ENCODE measurements at regions not wholly inside any gene's neighbourhood (a gene's known extent, or its start where the extent isn't known, plus 50 kb on each side); places are given as distances from the start of the nearest gene placed in this dataset.

DNA sequence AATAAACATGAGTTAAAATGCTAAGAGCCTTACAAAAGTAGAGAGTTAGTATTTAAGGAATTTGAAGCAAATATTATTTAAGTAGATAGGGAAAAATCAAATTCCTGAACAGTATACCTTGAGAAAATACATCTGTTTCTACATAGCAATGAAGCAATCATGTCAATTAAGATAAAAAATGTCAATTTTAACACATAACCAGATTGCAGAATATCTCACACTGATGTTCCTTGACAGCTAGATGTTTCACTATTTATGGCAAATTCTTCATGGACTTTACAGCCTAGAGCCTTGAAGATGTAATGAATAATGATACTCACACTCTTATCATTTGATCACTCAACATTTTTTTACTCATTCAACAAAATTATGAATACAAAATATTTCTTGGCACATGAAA, 708.2 kb upstream of the PTPRD start:
- no peak overlapping the region for H3K27ac Mint-ChIP-seq
- no peaks in the 10 kb centered on the region for H3K36me3 Mint-ChIP-seq (ENCODE audit: low read depth)
- no peak overlapping the region for H3K4me3 Mint-ChIP-seq
- intact Hi-C loops (cut with micrococcal nuclease), result no loop called here
- H3K4me1 Mint-ChIP-seq (ENCODE audit: low read depth), result no peaks in the 10 kb centered on the region
- ChIA-PET CTCF (no interaction called here), POLR2A (no interaction called here)
- TF ChIP-seq, protein P1, sequence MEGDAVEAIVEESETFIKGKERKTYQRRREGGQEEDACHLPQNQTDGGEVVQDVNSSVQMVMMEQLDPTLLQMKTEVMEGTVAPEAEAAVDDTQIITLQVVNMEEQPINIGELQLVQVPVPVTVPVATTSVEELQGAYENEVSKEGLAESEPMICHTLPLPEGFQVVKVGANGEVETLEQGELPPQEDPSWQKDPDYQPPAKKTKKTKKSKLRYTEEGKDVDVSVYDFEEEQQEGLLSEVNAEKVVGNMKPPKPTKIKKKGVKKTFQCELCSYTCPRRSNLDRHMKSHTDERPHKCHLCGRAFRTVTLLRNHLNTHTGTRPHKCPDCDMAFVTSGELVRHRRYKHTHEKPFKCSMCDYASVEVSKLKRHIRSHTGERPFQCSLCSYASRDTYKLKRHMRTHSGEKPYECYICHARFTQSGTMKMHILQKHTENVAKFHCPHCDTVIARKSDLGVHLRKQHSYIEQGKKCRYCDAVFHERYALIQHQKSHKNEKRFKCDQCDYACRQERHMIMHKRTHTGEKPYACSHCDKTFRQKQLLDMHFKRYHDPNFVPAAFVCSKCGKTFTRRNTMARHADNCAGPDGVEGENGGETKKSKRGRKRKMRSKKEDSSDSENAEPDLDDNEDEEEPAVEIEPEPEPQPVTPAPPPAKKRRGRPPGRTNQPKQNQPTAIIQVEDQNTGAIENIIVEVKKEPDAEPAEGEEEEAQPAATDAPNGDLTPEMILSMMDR (IDR thresholded peaks at IDR 0.05), result no peak
- ATAC-seq (no peak), DNase-seq (no peak)
- H3K9me3 Mint-ChIP-seq, result peaks cover 7% of the 10 kb centered on the region
- no peaks in the 10 kb centered on the region for H3K27me3 Mint-ChIP-seq

DNA sequence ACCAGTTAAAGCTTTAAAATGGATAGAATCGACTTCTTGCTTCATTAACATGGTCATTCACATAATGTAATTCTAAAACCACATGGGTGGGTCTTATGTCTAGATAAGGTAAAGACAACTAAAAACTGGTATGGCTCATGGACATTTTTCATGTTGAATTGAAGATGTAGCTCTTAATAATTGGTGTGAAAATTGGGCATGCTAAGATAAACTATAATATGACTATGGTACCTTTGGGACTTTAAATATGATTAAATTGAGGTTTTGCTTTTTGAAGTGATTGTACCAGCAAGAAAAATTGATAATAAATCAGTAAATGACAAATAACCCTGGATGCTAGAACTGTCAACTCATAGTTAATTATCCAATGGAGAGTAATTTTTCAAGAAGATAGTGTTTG, 710.7 kb upstream of the PTPRD start:
- ChIA-PET POLR2A (no interaction called here), CTCF (interaction anchor here (0.6 kb wide), 1 partner anchor 156 kb away, joined by 3 read pairs; no protein-coding TSS in a partner anchor)
- Mint-ChIP-seq H3K36me3 (ENCODE audit: low read depth) (no peaks in the 10 kb centered on the region), H3K4me3 (no peak overlapping the region), H3K9me3 (peaks cover 6% of the 10 kb centered on the region), H3K4me1 (ENCODE audit: low read depth) (no peaks in the 10 kb centered on the region), H3K27me3 (no peaks in the 10 kb centered on the region), H3K27ac (no peak overlapping the region)
- intact Hi-C loops (cut with micrococcal nuclease), result no loop called here
- DNase-seq (no peak), ATAC-seq (no peak)
- TF ChIP-seq, protein P1 (IDR thresholded peaks at IDR 0.05), result no peak

DNA sequence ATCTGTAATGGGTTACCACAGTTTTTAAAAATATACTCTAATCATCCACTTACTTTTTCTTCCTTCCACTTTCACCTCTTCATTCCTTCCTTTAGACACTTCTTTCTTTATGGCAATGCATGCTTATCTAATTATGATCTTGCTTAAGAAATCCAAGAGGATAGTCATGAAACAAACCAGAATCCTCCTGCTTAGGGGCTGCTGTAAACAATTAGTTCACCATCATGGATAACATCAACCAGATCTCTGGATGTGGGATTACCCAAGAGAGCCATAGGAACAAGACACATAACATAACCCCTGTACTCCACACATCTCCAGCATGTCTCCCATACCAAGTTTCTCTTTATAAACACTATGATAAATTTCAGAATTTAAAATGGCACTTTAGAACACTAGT, 713.4 kb upstream of the PTPRD start:
- TF ChIP-seq, protein P1 (IDR thresholded peaks at IDR 0.05), result no peak
- ChIA-PET POLR2A (no interaction called here), CTCF (no interaction called here)
- H3K4me3 Mint-ChIP-seq, result no peak overlapping the region
- DNase-seq (no peak), ATAC-seq (no peak)
- peaks cover 5% of the 10 kb centered on the region for H3K9me3 Mint-ChIP-seq
- intact Hi-C loops (cut with micrococcal nuclease), result no loop called here
- no peaks in the 10 kb centered on the region for H3K36me3 Mint-ChIP-seq (ENCODE audit: low read depth)
- H3K27me3 Mint-ChIP-seq, result no peaks in the 10 kb centered on the region
- H3K4me1 Mint-ChIP-seq (ENCODE audit: low read depth), result no peaks in the 10 kb centered on the region
- no peak overlapping the region for H3K27ac Mint-ChIP-seq

DNA sequence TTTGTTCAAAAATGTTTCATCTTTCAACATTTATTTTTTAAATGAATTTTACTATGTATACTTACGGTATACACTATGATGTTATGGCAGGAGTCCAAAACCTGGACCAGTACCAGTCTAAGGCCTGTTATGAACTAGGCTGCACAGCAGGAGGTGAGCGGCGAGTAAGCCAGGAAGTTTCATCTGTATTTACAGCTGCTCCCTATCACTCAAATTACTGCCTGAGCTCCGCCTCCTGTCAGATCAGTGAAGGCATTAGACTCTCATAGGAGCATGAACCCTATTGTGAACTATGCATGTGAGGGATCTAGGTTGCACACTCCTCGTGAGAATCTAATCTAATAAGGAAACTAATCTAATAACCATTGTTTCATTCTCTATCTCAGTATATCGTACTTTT, 715.5 kb upstream of the PTPRD start:
- TF ChIP-seq, protein P1 (IDR thresholded peaks at IDR 0.05), result no peak
- no peak for DNase-seq
- H3K4me1 Mint-ChIP-seq (ENCODE audit: low read depth), result no peaks in the 10 kb centered on the region
- POLR2A ChIA-PET, result no interaction called here
- no peak overlapping the region for H3K27ac Mint-ChIP-seq
- ATAC-seq, result no peak
- H3K4me3 Mint-ChIP-seq, result no peak overlapping the region
- H3K27me3 Mint-ChIP-seq, result no peaks in the 10 kb centered on the region
- intact Hi-C loops (cut with micrococcal nuclease), result no loop called here
- H3K36me3 Mint-ChIP-seq (ENCODE audit: low read depth), result no peaks in the 10 kb centered on the region
- H3K9me3 Mint-ChIP-seq, result peaks cover 4% of the 10 kb centered on the region
- CTCF ChIA-PET, result no interaction called here

DNA sequence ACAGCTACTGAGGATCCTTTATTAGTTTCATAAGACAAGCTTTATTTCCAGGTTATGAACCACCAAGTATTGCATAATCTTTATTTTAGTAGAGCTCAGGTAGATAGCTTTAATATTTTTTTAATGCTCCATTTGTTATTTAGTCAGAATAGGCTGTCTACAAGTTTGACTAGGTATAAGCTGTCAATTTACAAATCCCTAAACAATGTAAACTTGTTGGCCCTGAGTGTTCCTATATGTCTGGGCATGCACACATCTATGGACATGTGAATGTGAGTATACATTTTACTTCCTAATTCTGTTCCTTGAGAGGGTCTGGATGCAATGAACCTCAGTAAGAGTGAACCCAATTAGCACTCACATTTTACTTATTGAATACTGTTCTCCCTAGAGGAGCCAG, 722.2 kb upstream of the PTPRD start:
- ATAC-seq (no peak), DNase-seq (no peak)
- CTCF ChIA-PET, result no interaction called here
- POLR2A ChIA-PET, result no interaction called here
- H3K4me1 Mint-ChIP-seq (ENCODE audit: low read depth), result no peaks in the 10 kb centered on the region
- no peak overlapping the region for H3K4me3 Mint-ChIP-seq
- H3K27me3 Mint-ChIP-seq, result no peaks in the 10 kb centered on the region
- no peak overlapping the region for H3K27ac Mint-ChIP-seq
- H3K36me3 Mint-ChIP-seq (ENCODE audit: low read depth), result no peaks in the 10 kb centered on the region
- intact Hi-C loops (cut with micrococcal nuclease), result no loop called here
- H3K9me3 Mint-ChIP-seq, result peaks cover 7% of the 10 kb centered on the region
- TF ChIP-seq, protein P1 (IDR thresholded peaks at IDR 0.05), result no peak

All from activated CD8-positive, alpha-beta T cell treated with anti-CD3 and anti-CD28 coated beads for 36 hours (primary cell).